ENCODE measurements at regions not wholly inside any gene's neighbourhood (a gene's known extent, or its start where the extent isn't known, plus 50 kb on each side); places are given as distances from the start of the nearest gene placed in this dataset.
"Not testable (repeated sequence)": the region's sequence is repeated elsewhere in the genome, so short reads cannot be mapped to it uniquely, and the experiment has no call there.

DNA sequence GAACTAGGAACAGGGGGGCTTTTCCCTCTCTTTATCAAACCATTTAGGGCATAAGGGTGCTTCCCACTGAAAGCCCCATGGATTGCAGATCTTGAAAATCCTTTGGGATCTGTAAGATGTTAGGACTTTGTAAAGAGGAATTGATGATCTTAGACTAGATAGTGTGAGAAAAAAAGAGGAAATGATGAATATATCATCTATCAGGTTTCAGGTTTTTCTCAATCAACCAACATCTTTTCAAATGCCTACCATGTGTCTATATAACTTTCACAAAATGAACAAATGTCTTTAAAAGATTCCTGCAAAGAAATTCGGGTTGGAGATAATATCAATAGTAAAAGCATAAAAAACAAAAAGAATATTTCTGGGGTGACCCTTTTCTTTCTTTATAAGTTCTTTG is 50.1 kb downstream of the KCNC4 start:
- no peak for ATAC-seq
- DNase-seq = no peak

DNA sequence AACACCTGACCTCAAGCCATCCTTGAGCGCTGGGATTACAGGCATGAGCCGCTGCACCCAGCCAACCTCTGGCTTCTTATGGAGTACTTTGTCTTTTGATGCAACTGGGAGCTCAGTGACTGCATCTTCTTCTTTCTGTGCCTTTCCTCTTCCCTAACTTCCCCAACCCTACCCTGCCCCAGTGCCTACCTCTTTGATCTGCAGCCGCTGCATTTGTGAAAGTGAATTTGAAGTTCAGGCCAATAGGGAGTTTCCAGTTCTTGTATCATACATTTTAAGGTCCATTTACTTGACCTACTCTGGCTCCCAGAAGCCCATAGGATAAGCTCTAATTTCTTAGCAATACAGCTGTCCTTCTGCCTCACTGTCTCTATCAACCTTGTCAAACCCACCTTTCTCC is 52.2 kb downstream of the KCNC4 start:
- ATAC-seq = no peak
- no peak for DNase-seq

DNA sequence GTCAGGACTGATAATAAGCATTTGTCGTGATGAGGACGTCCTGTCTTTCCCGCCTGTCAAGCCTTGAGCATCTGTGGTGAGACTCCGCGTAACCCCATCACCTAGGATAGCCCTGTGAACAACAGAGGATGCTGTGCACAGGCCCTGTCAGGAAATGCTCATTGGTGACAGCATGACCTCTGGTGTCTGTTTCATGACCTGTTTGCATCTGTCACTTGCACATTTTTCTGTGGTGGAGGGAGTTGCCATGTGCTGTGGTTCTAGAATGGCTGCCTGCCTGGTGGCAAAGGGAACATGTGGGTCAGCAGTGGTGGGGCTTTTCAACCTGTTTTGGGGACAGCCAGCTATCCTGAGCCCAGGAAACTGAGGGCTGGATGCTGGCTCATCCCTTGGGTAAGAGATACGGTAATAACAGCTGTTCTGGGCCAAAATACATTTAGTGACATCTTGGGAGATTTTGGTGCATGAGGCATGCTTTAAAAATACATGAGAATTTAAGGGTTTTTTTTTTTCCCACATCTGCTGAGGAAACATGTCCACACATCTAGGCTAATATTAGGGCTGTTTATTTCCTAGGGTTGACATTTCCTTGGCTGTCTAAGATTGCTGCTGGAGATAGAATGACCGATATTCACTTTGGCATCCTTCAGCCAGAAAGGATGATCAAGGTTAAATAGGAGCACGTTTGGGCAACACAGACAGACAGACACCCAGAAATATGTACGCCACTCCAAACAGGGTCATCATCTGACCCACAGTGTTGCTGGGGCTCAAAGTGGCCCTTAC is 52.9 kb downstream of the KCNC4 start:
- ATAC-seq = peak; percentile 65
- no peak for DNase-seq

DNA sequence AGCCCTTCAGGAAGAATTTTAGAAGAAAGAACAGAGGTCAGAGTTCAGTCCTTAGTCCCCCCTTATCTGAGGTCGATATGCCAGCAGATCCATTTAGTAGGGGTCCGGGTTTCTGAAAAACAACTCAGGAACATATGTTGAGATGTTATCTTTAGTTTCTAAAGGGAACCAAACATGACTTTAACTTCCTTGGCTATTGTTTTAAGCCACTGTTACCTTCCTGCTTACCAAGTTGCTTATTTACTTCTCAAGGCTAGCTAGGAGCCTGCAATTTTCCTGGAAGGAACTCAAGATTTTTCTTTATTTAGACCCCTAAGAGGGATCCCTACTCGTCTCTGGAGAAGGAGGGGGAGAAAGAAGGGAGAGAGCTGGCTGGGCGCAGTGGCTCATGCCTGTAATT is 54.3 kb downstream of the KCNC4 start:
- ATAC-seq = no peak

DNA sequence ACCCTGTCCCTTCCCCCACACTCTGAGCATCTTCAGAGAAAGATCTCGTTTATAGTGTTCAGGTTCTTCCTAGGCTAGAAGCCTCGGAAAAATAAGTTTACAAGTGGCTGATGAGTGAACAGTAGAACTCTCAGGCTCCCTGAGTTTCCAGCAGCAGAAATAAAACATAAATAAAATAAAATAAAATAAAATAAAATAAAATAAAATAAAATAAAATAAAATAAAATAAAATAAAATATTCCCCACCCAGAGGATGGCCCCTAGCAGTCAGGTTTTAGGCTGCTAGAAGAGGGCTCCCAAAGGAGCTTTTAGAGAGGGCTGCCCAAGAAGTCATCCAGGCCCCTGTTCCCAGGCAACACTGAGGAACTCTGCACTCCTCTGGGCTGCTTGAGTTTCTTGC is 55.1 kb downstream of the KCNC4 start:
- no peak for DNase-seq
- no peak for ATAC-seq

More for the DNA sequence above, 54.3 kb downstream of the KCNC4 start:
- no peak for DNase-seq

DNA sequence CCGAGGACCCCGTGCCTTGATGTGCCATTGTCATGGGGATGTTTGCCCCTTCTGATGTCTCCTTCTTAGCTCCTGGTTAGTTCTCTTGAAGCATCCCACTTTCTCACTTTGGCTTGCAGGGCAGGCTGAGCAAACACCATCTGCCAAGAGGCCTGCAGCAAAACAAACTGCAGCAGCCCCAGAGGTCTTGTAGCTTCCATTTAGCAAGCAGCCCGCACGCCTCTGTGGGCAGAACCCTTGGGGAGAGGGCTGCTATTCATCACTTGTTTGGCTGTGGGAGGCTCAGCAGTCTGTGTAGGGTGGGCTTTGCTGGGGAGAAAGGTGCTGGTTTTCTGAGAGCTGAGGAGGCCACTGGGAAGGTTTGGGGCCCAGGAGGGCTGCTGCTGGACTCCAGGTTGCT is 56.7 kb downstream of the KCNC4 start:
- DNase-seq (no peak), ATAC-seq (no peak)

DNA sequence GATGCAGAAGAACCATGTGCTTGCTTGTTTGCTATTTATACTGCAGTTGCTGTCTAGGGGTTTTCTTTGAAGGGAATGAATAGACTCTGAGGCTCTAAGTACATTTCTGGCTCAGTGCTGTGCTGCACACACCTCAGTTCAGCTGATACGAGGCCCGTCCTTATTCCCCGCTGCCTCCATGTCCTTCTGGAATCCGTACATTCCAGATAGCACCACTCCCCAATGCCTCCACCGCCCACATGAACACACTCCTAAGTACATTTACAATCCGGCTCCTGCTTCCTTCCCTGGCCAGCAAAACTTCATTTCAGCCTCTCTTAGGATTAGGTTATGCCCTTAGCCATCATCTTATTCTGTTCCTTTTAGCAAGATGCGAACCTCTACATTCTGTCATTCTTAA is 57.1 kb downstream of the KCNC4 start:
- DNase-seq (no peak), ATAC-seq (no peak)

DNA sequence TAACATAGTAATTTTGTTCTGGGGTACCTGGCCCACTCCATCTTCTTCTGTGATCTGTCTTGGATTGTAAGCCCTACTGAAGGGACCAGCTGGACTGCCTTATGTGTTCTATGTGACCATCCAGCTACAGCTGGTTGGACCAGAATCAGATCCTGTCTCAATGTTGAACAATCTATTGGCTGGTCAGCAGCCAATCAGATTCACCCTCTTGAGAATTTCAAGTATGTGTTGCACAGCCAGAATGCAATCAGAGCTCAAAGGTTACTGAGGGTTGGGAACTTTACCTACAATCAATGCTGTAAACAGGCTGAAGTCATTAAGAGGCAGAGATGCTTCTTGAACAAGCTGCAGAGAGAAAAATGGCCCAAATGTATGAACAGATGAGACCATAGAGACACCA is 61.9 kb downstream of the KCNC4 start:
- no peak for ATAC-seq

DNA sequence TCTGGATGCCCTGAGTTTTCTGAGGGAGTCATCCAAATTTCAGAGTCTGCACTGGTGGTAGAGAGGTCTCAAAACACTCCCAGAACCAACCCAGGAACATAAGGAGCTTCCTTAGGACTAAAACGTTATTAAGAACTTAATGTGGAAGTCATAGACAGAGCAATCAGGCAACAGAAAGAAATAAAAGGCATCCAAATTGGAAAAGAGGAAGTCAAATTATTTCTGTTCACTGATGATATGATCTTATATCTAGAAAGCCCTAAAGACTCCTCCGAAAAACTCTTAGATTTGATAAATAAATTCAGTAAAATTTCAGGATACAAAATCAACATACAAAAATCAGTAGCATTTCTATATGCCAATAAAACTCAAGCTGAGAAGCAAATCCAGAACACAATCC is 63.7 kb downstream of the KCNC4 start:
- not testable (repeated sequence) for ATAC-seq, DNase-seq

More for the DNA sequence above, 61.9 kb downstream of the KCNC4 start:
- DNase-seq = no peak

DNA sequence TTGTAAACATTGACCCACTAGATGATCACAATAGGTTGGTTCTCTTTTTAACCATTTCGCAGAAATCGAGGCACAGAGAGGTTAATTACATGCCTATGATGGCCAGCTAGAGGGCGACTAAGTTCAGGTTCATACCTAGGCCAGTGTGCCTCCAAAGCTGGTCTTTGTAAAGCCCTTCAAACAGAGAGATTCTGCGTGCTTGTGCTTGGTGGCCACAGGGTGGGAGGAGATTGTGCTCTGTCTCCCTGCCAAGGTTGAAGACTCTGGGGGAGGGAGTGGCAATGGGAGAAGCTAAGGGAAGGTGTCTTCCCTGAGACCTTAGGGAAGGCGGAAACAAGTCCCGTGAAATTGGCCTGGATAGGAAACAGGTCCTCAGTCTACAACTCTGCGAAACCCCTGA is 59.1 kb upstream of the RBM15 start:
- ATAC-seq (no peak), DNase-seq (no peak)

DNA sequence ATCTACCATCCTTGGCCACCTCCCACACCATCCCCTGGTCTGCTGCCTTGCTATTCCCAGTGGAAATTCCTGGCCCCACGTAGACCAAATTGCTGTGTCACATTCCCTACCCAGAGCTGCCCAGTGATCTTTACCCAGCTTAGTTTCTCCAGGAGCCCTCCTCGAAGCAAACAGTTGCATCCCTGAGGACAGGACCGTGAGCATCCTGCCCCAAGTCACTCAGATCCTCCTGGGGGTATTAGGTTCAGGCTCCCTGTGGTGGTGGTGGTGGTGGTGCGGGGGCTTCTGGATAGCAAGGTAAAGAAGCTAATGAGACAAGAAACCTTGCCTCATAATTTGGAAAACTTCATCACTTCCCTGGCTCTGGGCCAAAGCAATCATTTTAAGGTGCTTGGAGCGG is 58.4 kb upstream of the RBM15 start:
- DNase-seq = no peak
- ATAC-seq = no peak

DNA sequence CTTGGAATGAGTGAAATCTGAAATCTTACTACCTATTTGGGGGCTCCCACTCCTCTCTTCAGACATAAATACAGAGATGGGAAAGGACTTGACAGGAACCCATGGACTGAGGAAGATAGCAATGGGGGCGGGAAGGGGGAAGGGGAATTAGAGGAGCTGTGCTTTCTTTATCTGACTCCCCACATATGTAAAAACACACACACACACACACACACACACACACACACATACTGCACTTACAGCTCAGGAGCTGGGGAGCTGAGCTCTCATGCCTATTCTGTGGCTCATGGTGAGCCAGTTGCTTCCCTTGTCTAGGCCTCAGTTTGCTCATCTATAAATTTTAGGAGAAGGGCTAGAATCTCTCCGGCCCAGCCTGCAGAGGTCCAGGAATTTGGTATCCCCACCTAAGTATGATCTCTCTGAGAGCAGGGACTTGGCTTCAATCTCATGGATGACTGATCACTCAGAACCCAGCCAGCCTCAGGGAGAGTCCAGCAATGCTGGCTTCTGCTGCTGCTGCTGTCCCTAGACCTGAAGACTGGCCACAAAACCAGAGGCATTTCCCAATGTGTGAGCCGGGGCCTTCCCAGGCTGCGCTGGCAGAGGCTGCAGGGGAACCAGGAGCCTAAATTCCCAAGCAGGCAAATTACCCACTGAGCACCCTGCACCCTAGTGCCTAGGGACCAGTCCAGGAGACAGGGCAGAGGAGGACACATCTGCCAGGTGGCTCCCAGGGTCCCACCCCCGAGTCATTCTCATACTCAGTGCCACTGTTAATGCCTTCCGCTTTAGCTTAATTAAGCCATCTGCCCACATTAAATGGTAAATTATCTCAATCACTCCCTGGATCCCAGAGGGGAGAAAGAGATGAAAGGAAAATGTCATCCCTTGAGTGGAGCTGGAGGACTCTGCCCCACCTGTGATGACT is 57.5 kb upstream of the RBM15 start:
- no peak for DNase-seq
- ATAC-seq = no peak

DNA sequence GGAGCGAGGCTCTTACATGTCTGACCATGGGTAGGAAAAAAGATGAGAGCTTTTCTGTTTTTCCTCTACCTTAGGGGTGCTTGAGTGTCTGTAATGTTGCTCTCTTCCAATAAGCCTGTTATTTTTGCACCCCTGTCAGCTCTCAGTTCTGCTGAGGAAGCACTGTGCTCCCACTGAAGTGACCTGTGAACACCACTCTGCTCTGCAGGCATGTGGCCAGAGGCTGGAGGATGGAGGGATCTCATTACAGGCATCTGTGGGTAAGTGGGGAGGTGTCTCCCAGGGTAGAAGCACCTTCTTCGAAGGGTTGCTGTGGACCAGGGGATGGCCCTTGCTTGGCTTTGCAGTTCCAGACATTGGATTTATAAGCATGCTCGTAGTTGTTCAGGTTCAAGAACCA is 56.8 kb upstream of the RBM15 start:
- DNase-seq = no peak

DNA sequence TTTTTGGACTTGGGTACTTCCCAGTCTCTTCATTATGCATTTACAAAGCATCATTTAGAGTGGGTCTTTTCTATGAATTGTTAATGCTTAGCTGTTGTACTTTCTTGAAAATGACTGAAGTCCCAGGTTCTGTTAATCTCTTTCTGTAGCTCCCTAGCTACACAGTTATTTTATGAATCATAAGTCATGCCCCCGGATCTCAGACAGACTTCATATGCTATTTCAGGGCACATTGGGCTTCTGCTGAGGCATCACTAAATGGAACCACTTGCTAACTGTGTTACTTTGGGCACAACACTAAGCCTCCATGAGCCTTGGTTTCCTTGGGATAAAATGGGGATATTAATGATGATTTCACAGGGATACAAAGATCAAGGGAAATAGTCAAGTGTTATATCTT is 55.5 kb upstream of the RBM15 start:
- ATAC-seq = no peak

More for the DNA sequence above, 56.8 kb upstream of the RBM15 start:
- ATAC-seq = no peak

DNA sequence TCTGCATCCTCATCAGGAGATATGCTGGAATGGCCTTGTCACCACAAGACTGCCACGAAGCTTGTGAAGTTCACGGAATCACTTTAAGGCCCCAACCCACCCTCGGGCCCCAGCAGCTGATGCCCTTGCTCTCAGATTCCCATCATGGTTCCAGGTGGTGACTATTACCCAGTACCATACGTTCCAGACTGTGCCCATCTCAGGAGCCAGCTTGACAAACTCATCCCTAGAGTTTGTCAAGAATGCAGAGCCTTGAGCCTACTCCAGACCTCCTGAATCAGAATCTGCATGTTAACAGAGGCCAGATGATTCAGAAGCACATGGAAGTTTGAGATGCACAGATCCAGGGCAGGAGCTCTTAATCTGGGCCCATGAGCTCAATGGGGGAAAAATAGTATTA is 53.9 kb upstream of the RBM15 start:
- no peak for ATAC-seq
- no peak for DNase-seq

More for the DNA sequence above, 55.5 kb upstream of the RBM15 start:
- no peak for DNase-seq

DNA sequence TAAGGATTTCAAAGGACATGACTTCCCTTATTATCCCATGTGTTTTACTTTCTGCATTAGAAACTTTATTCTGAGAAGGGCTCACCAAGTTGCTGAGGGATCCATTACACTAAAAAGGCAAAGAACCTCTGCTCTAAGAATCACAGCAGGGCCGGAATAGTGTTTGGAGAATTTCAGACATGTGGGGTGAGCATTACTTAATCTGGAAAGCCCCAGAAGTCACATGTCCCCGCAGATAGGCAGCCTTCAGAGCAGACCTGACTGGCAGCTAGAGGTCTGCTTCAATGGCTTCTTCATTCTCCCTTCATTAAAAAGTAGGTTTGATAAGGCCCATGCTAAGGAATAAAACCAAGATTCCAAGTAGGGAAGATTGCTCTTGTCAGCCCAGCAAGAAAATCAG is 52.6 kb upstream of the RBM15 start:
- ATAC-seq (no peak), DNase-seq (no peak)

DNA sequence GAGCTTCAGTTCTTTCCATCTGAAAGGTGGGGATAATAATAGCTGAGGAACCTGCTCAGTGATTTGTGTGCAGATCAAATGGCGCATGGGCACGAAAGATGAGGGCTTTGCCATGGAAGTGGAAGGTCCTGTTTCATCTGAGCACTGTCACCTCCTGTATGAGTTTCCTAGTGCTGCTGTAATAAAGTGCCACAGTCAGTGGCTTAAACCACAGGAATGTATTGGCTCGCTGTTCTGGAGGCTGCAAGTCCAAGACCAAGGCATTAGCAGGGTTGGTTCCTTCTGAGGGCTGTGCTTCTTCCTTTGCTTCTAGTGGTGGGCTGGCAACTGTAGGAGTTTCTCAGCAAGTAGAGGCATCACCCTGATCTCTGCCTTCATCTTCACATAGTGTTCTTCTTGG is 51.1 kb upstream of the RBM15 start:
- DNase-seq (no peak), ATAC-seq (no peak)
